HEK293 (cell line): ENCODE measurements at regions not wholly inside any gene's neighbourhood (a gene's known extent, or its start where the extent isn't known, plus 50 kb on each side); places are given as distances from the start of the nearest gene placed in this dataset.

ENCODE experiments used
- CTCF ChIP-seq: fragments of 450-650 bp; formaldehyde crosslinking; IDR thresholded peaks from 2 replicates; pipeline ENCODE4 v1.5.1; 2016; ENCODE audit warnings: missing biosample characterization, missing genetic modification characterization
- IKZF3 ChIP-seq: fragments of 450-650 bp; IDR thresholded peaks from 2 replicates; pipeline ENCODE4 v1.5.0; 2018; ENCODE audit warnings: missing biosample characterization, mild to moderate bottlenecking, missing genetic modification characterization, moderate library complexity
- REST ChIP-seq: fragments of 450-650 bp; formaldehyde crosslinking; IDR thresholded peaks from 2 replicates; pipeline ENCODE4 v1.5.1; 2016; ENCODE audit warnings: missing biosample characterization, missing genetic modification characterization
- YY1 ChIP-seq: fragments of 450-650 bp; formaldehyde crosslinking; IDR thresholded peaks from 2 replicates; pipeline ENCODE4 v1.5.1; 2018; ENCODE audit warnings: missing biosample characterization, missing genetic modification characterization
- ZEB2 ChIP-seq: fragments of 450-650 bp; formaldehyde crosslinking; IDR thresholded peaks from 2 replicates; pipeline ENCODE4 v1.5.1; 2016; ENCODE audit warnings: missing biosample characterization, missing genetic modification characterization
- ZNF202 ChIP-seq: fragments of 450-650 bp; formaldehyde crosslinking; IDR thresholded peaks from 2 replicates; pipeline ENCODE4 v1.5.1; 2016; ENCODE audit warnings: missing biosample characterization, missing genetic modification characterization, borderline replicate concordance
- ZNF239 ChIP-seq: fragments of 450-650 bp; formaldehyde crosslinking; IDR thresholded peaks from 2 replicates; pipeline ENCODE4 v1.5.1; 2016; ENCODE audit warnings: missing biosample characterization, missing genetic modification characterization
- ZNF302 ChIP-seq: fragments of 450-650 bp; formaldehyde crosslinking; IDR thresholded peaks from 2 replicates; pipeline ENCODE4 v1.5.1; 2016; ENCODE audit warnings: missing biosample characterization, missing genetic modification characterization, low read depth
- ZNF433 ChIP-seq: fragments of 450-650 bp; formaldehyde crosslinking; IDR thresholded peaks from 2 replicates; pipeline ENCODE4 v1.5.1; 2016; ENCODE audit warnings: missing biosample characterization, missing genetic modification characterization, low read depth
- ZNF596 ChIP-seq: fragments of 450-650 bp; IDR thresholded peaks from 2 replicates; pipeline ENCODE4 v1.5.0; 2018; ENCODE audit warnings: missing biosample characterization, mild to moderate bottlenecking, missing genetic modification characterization, moderate library complexity
- ZNF639 ChIP-seq: fragments of 450-650 bp; formaldehyde crosslinking; IDR thresholded peaks from 2 replicates; pipeline ENCODE4 v1.5.1; 2016; ENCODE audit warnings: missing biosample characterization, missing genetic modification characterization
- ZXDB ChIP-seq: fragments of 450-650 bp; formaldehyde crosslinking; IDR thresholded peaks from 2 replicates; pipeline ENCODE4 v1.5.1; 2016; ENCODE audit warnings: missing biosample characterization, missing genetic modification characterization

- TF ChIP-seq CTCF (tag by site-specific recombination) (no peak), IKZF3 (tag by site-specific recombination) (no peak), ZNF639 (tag by site-specific recombination) (no peak), ZXDB (tag by site-specific recombination) (no peak), ZEB2 (no peak), ZNF239 (tag by site-specific recombination) (no peak), REST (tag by site-specific recombination) (no peak), ZNF596 (tag by site-specific recombination) (no peak), ZNF202 (no peak), ZNF302 (tag by site-specific recombination) (no peak), ZNF433 (tag by site-specific recombination) (no peak), YY1 (tag by site-specific recombination) (no peak)
These were observed 413.0 kb downstream of the TSHZ3 start for GRCh38 chr19:30936276-30936675.
